ENCODE measurements at regions not wholly inside any gene's neighbourhood (a gene's known extent, or its start where the extent isn't known, plus 50 kb on each side); places are given as distances from the start of the nearest gene placed in this dataset.

GRCh38 chr4:94014484-94015136 lies 186.1 kb downstream of the ATOH1 start:
- TF ChIP-seq CTCF (IDR thresholded peaks at IDR 0.05; ENCODE audit: low read depth, low read length) (no peak), POLR2A (IDR thresholded peaks at IDR 0.05; ENCODE audit: extremely low read depth, insufficient read length) (no peak), MAX (IDR thresholded peaks at IDR 0.05; ENCODE audit: low read depth, low read length) (no peak)

Measured in NB4 (cell line).